Stimulated activated CD4-positive, alpha-beta T cell treated with anti-CD3 and anti-CD28 coated beads, Interleukin-1b, Interleukin-23, amount 100 ng/mL, for 4 hours (primary cell): ENCODE measurements at regions not wholly inside any gene's neighbourhood (a gene's known extent, or its start where the extent isn't known, plus 50 kb on each side); places are given as distances from the start of the nearest gene placed in this dataset.

Source experiments
- DNase-seq, 2 donors: peaks; one replicate each; pipeline ENCODE4 v3.0.0-alpha.2; 2020; ENCODE audit warnings: low read depth in 2 of 2

- DNase-seq: no peak
Measured at GRCh38 chr5:3654515-3654914, 58.9 kb downstream of the IRX1 start.

- DNase-seq: no peak
Measured at GRCh38 chr5:3656803-3657202, 61.2 kb downstream of the IRX1 start.

- no peak for DNase-seq
Measured at GRCh38 chr5:3657364-3658022, 61.9 kb downstream of the IRX1 start.

GRCh38 chr5:3658929-3659328 is 63.3 kb downstream of the IRX1 start:
- DNase-seq: no peak

GRCh38 chr5:3659907-3660306 is 64.3 kb downstream of the IRX1 start:
- no peak for DNase-seq

- no peak for DNase-seq
Measured at GRCh38 chr5:3660630-3661029, 65.0 kb downstream of the IRX1 start.

GRCh38 chr5:3661755-3662296 is 66.2 kb downstream of the IRX1 start:
- DNase-seq: no peak

- DNase-seq: no peak
Measured at GRCh38 chr5:3662344-3662743, 66.7 kb downstream of the IRX1 start.

- no peak for DNase-seq
Measured at GRCh38 chr5:3671337-3671736, 75.7 kb downstream of the IRX1 start.

GRCh38 chr5:3678801-3679200 is 83.2 kb downstream of the IRX1 start:
- DNase-seq: no peak

- no peak for DNase-seq
Measured at GRCh38 chr5:3680821-3681220, 85.2 kb downstream of the IRX1 start.

- DNase-seq: no peak
Measured at GRCh38 chr5:3684118-3684517, 88.5 kb downstream of the IRX1 start.

- no peak for DNase-seq
Measured at GRCh38 chr5:3684771-3685354, 89.2 kb downstream of the IRX1 start.

GRCh38 chr5:3694819-3695218 is 99.2 kb downstream of the IRX1 start:
- DNase-seq: no peak

- DNase-seq: no peak
Measured at GRCh38 chr5:3695818-3696217, 100.2 kb downstream of the IRX1 start.

- no peak for DNase-seq
Measured at GRCh38 chr5:3698412-3698811, 102.8 kb downstream of the IRX1 start.

- DNase-seq: no peak
Measured at GRCh38 chr5:3701694-3702093, 106.1 kb downstream of the IRX1 start.

- no peak for DNase-seq
Measured at GRCh38 chr5:3704661-3705060, 109.0 kb downstream of the IRX1 start.

- DNase-seq: no peak
Measured at GRCh38 chr5:3709068-3709716, 113.6 kb downstream of the IRX1 start.

- no peak for DNase-seq
Measured at GRCh38 chr5:3709717-3710348, 114.2 kb downstream of the IRX1 start.

- no peak for DNase-seq
Measured at GRCh38 chr5:3715062-3715461, 119.4 kb downstream of the IRX1 start.

GRCh38 chr5:3729631-3730030 is 134.0 kb downstream of the IRX1 start:
- DNase-seq: no peak

GRCh38 chr5:3734632-3735031 is 139.0 kb downstream of the IRX1 start:
- no peak for DNase-seq
